ENCODE measurements at regions not wholly inside any gene's neighbourhood (a gene's known extent, or its start where the extent isn't known, plus 50 kb on each side); places are given as distances from the start of the nearest gene placed in this dataset.
"Not testable (repeated sequence)": the region's sequence is repeated elsewhere in the genome, so short reads cannot be mapped to it uniquely, and the experiment has no call there.

- intact Hi-C loops (cut with micrococcal nuclease) = no loop called here
Observed at GRCh38 chr3:17910922-17911321, 168.5 kb upstream of the TBC1D5 start.

DNA sequence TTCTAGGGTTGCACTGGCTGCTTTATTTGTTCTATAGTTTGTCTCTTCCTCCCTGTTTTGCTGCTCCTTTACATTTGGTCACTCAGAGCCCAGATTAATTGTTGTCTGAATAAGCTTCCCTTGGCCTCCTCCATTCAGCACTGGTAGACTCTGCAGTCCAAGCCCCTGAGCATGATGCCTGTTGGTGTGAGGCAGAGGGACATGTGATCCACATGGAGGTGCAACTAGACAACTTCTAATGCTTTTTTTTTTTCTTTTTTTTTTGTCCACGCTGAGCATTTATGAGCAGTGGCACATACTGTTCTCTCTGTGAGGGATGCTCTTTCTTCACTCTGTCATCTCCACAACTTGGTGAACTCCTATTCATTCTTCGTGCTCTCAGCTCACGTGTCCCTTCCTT is 167.3 kb upstream of the TBC1D5 start:
- intact Hi-C loops (cut with micrococcal nuclease) = no loop called here

GRCh38 chr3:17908399-17909191 is 166.2 kb upstream of the TBC1D5 start:
- intact Hi-C loops (cut with micrococcal nuclease) = no loop called here

GRCh38 chr3:17905996-17906395 is 163.6 kb upstream of the TBC1D5 start:
- intact Hi-C loops (cut with micrococcal nuclease) = no loop called here

DNA sequence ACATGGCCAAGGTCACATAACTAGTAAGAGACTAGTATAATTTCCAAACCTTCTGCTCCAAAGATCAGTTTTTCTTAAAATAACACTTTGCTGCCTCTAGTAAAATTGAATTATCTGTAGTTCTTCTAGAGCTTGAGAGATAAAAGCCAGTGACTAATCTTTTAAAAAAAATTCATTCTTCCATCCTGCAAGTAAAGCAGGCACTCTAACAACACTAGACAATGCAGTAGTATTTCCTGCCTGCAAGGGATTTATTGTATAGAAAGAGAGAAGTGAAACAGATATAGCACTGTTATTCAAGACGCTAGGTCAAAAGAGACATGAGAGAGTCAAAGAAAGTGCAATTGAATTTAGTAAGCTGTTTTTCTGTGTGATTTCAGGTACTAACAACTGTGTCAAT is 159.5 kb upstream of the TBC1D5 start:
- intact Hi-C loops (cut with micrococcal nuclease) = no loop called here

DNA sequence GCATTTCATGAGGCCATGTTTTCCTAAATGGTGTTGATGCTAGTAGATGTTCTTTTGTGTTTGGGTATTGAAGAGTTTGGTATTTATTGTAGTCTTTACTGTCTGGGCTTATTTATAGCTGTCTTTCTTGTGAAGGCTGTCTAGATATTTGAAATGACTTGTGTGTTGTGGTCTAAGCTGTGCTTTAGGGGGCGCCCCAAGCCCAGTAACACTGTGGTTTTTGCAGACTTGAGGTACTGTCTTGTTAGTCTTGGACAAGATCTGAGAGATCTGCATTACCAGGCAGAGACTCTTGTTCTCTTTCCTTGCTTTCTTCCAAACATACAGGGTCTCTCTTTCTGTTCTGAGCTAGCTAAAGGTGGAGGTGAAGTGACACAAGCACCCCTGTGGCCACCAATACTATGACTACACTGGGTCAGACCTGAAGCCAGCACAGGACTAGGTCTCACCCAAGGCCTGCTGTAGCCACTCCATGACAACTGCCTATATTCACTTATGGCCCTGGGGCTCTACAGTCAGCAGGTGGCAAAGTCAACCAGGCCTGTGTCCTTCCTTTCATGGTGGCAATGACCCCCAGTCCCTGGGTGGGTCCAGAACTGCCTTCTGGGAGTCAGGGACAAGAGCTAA is 152.1 kb upstream of the TBC1D5 start:
- intact Hi-C loops (cut with micrococcal nuclease) = loop anchor here (1.0 to 2.0 kb wide), 3 partner anchors 493 to 1094 kb away; no protein-coding TSS in a partner anchor

DNA sequence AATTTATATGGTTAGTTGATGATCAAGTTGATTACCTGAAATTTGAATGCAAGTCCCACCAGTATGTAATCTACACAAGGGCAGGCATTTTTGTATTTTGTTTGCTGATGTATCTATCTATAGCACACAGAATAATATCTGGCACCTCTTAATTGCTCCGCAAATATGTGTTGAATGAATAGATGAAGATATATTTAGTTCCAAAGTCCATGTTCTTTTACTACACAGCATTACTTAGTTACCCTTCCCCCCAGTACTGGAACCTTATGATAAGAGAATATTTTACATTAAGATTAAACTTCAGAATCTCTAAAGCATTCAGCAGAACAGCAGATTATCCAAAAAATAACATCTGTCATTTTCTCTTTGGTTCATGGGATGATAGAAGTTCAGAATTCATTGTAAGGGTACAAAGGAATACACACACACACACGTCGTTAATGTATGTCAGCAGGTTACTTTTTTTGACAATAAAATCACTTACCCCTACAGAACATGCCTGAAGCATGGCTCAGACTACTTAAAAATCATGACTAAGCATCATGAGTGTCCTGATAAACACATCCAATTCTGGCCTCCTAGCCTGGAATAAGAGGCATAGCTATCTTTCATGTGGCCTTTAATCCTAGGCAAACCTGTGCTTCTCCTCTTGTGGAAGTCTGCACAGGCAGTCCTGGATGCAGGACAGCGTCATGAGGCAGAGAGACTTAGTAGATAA is 148.9 kb upstream of the TBC1D5 start:
- intact Hi-C loops (cut with micrococcal nuclease) = no loop called here

DNA sequence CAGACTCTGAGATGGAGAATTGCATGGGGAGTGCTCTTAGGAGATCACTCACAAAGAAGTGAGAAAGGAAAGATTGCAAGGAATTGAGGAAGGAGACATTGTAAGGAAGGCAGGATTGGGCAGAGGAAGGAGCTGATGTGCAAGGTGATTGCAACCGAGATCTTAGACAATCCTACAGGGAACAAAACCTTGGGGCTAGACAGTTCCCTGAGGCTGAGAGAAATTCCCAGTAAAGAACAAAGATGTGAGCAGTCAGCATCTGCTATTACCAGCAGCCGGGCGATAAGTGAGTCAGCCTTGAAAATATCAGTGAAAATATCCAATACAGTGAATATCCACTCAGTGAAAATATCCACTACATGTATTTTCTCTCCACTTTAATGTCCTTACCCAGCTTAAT is 143.6 kb upstream of the TBC1D5 start:
- intact Hi-C loops (cut with micrococcal nuclease) = no loop called here

- intact Hi-C loops (cut with micrococcal nuclease) = no loop called here
Observed at GRCh38 chr3:17882981-17883380, 140.6 kb upstream of the TBC1D5 start.

DNA sequence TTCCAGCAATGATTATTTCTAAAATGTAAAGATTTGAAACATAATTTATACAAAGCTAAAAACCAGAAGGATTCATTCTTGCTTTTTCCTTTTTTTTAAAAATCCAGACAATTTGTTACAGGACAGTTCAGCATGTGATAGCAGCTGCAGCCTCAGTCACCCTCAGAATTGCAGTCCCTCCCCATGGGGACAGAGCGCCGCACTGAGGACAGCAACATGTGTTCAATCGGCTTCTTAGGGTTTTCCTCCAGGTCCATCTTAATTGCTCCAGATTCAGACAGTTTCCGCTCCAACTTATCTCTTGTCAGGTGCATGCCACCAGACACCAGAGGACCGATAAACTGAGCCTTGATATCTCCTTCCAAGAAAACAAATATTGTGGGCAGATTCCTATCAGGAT is 134.9 kb upstream of the TBC1D5 start:
- intact Hi-C loops (cut with micrococcal nuclease) = no loop called here

- intact Hi-C loops (cut with micrococcal nuclease) = no loop called here
Observed at GRCh38 chr3:17874636-17875035, 132.2 kb upstream of the TBC1D5 start.

DNA sequence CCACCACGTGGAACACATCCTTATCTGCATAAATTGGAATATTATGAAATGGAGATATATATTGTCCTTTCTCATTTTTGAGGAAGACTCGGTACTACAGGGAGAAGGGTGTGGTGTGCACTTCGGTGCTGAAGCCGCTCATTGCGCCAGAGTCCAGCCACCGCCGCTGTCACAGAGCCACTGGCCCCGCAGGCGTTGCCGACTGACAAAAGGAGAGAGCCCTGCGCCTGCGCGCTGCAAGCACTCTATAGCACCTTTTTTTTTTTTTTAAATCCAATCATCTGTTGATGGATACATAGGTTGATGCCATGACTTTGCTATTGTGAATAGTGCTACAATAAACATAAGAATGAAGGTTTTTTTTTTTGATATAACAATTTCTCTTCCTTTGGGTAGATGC is 130.0 kb upstream of the TBC1D5 start:
- intact Hi-C loops (cut with micrococcal nuclease) = no loop called here

DNA sequence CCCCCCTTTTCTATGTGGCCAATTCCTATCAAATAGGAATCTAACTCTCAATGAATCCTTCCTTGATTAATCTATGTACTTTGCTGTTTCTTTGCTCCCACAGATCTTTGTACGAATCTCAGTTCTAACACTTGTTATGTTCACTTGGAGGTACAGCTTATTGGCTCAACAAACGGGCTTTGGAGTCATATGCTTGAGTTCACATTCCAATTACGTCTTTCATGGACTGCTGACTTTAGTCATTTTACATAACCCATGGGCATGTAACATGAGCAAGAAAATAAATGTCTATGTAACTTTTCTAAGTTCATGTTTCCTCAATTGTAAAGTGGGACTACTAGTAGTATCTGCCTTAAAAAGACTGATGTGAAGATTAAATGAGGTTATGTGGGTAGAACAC is 123.2 kb upstream of the TBC1D5 start:
- intact Hi-C loops (cut with micrococcal nuclease) = no loop called here

GRCh38 chr3:17861476-17861875 is 119.0 kb upstream of the TBC1D5 start:
- intact Hi-C loops (cut with micrococcal nuclease) = no loop called here

- intact Hi-C loops (cut with micrococcal nuclease) = not testable (repeated sequence)
Observed at GRCh38 chr3:17860840-17861471, 118.5 kb upstream of the TBC1D5 start.

DNA sequence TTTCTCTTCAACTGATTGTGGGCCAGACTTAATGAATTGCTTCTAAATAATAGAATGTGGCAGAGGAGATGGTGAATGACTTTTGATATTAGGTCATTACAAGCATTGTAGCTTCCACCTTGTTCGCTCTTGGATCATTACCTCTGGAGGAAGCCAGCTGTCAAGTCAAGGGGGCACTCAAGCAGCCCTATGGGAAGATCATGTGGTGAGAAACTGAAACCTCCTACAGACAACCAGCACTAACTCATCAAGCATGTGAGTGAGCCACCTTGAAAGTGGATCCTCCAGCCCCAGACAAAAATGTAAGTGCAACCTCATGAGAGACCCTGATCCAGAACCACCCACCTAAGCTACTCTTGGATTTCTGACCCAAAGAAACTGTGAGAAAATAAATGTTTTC is 109.8 kb upstream of the TBC1D5 start:
- intact Hi-C loops (cut with micrococcal nuclease) = no loop called here

- intact Hi-C loops (cut with micrococcal nuclease) = no loop called here
Observed at GRCh38 chr3:17850448-17850847, 108.0 kb upstream of the TBC1D5 start.

- intact Hi-C loops (cut with micrococcal nuclease) = loop anchor here (10.0 kb wide), 1 partner anchor 293 kb away; no protein-coding TSS in a partner anchor
Observed at GRCh38 chr3:17848102-17848501, 105.7 kb upstream of the TBC1D5 start.

- intact Hi-C loops (cut with micrococcal nuclease) = loop anchor here (10.0 kb wide), 1 partner anchor 292 kb away; no protein-coding TSS in a partner anchor
Observed at GRCh38 chr3:17847156-17847555, 104.7 kb upstream of the TBC1D5 start.

DNA sequence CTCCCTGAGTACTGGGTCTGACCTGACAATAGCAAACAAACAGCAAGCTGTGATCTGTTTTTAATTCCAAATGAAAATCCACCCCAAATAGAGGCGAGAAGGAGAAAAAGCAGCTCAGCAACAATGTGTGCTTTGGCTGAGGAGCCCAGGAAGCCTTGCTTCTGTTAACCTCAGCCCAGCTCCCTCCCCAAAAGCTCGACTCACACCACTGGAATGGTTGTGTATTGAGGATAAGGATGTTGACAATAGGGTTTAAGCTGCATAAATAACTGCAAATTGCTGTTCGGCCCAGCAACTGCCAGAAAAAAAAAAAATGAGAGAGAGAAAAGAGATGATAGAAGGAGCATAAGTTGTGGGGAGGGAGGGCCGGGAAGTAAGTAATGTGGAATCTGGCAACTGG is 104.0 kb upstream of the TBC1D5 start:
- intact Hi-C loops (cut with micrococcal nuclease) = loop anchor here (10.0 kb wide), 1 partner anchor 292 kb away; no protein-coding TSS in a partner anchor

DNA sequence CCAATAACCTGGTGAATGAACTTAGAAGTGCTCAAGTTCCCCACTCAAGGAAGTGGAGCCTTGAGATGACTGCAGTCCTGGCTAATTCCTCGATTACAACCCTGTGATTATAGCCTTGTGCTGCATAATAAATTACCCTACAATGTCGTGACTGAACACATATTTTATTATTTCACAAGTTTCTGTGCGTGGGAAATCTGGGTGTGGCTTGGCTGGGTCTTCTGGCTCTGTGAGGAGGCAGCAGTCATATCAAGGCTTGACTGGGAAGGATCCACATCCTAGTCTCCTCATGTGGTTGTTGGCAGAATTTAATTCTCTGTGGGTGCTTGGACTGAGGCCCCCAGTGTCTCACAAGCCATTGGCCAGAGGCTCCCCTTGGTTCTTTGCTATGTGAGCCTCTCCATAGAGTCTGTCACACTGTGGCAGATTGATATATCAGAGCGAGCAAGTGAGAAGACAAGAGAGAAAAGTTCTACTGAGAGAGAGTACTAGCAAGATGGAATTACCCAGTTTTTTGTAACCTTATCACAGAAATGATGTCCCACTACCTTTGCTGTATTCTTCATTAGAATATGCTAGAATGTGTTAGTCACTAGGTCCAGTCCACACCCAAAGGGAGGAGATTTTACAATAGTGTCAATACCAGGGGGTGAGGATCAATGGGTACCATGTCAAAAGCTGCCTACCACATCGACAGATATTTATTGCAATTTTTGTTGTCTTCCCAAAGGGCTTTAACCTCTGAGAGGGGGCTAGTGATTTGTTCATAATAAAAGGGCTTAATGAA is 102.8 kb upstream of the TBC1D5 start:
- intact Hi-C loops (cut with micrococcal nuclease) = loop anchor here (10.0 kb wide), 1 partner anchor 290 kb away; no protein-coding TSS in a partner anchor
